Muscle layer of duodenum (tissue), 2 donors: ENCODE measurements at regions not wholly inside any gene's neighbourhood (a gene's known extent, or its start where the extent isn't known, plus 50 kb on each side); places are given as distances from the start of the nearest gene placed in this dataset.

Experiments
- H3K27ac ChIP-seq: one replicate; pipeline ENCODE4 v1.7.0; 2013; ENCODE audit warnings: mild to moderate bottlenecking, low read length
- H3K27me3 ChIP-seq: one replicate; pipeline ENCODE4 v1.7.0; 2013; ENCODE audit warnings: low read depth, mild to moderate bottlenecking, control low read depth, low read length
- H3K36me3 ChIP-seq, 2 donors: one replicate each; pipeline ENCODE4 v1.7.0; 2013; ENCODE audit warnings: low read length in 2 of 2, control low read depth in 1 of 2, mild to moderate bottlenecking in 1 of 2; ENCODE audit not compliant: insufficient read depth in 2 of 2, control insufficient read depth in 1 of 2
- H3K4me1 ChIP-seq, 2 donors: one replicate each; pipeline ENCODE4 v1.7.0; 2013; ENCODE audit warnings: low read length in 2 of 2, mild to moderate bottlenecking in 2 of 2, control low read depth in 1 of 2, moderate library complexity in 1 of 2; ENCODE audit not compliant: insufficient read depth in 2 of 2, control insufficient read depth in 1 of 2
- H3K4me3 ChIP-seq, 2 donors: one replicate each; pipeline ENCODE4 v1.7.0; 2013; ENCODE audit warnings: low read length in 2 of 2, low read depth in 1 of 2, mild to moderate bottlenecking in 1 of 2
- H3K9me3 ChIP-seq, 2 donors: one replicate each; pipeline ENCODE4 v1.7.0; 2013; ENCODE audit warnings: low read length in 2 of 2, control low read depth in 1 of 2, mild to moderate bottlenecking in 1 of 2; ENCODE audit not compliant: control insufficient read depth in 1 of 2
- donor health status: healthy.

DNA sequence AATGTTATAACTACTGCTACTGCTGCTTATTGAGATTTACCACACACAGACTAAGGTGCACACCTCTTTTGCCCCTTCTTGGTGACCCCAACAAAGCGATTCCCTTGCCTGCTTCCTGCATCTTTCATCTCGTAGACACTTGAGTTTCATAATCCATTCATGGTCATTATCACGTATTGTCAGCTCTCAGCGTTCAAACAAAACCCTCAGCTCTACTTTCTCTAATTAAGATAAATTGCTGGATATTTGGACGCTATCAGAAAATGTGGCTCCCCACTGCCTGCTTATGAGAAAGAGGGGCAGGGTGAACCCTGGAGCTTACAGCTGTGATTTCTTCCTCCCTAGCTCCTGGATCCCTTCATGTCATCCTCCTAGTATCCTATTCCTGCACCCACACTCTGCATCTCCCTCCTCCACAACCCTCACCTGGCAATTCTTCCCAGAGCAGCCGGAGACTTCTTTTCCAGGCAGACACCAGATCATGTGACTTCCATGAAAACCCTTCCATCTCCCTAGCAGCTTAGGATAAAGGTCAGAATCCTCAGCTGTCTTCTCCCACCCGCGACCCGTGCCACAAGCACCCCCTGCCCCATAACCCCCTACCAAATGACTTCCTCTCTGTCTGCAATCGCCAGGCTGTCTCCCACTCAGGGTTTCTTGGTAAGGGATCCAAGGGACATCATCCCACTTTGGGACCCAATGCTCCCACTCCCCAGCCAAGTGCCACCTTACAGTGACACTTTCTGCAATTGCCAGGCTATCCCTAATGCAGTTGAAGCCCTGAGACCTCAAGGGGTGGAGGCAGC, 146.5 kb downstream of the NSG2 start:
- no peak overlapping the region for H3K27ac ChIP-seq
- no peak overlapping the region for H3K4me3 ChIP-seq
- no peaks in the 10 kb centered on the region for H3K9me3 ChIP-seq
- H3K36me3 ChIP-seq: no peaks in the 10 kb centered on the region
- no peaks in the 10 kb centered on the region for H3K4me1 ChIP-seq
- no peaks in the 10 kb centered on the region for H3K27me3 ChIP-seq

DNA sequence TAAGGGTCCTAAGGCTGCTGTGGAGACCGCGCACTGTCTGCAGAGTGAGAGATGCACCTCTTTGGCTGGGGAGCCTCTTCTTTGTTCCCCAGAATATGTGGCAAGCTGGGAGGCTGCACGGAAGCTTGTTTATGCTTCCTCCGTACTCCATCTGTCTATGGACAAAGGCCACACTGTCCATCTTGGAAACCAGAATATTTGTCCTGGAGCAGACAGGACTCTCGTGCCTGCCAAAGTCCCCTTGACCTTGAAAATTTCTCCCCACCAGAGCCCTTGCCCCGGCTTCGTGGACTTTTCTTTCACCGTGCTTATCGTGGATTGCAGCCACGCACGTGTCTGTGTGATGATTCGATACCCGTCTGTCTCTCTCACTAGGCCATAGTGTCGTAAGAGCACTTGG, 147.4 kb downstream of the NSG2 start:
- Histone ChIP-seq H3K9me3 (no peaks in the 10 kb centered on the region), H3K4me3 (no peak overlapping the region), H3K27me3 (no peaks in the 10 kb centered on the region), H3K36me3 (no peaks in the 10 kb centered on the region), H3K27ac (no peak overlapping the region), H3K4me1 (no peaks in the 10 kb centered on the region)

GRCh38 chr5:174195517-174195916, 150.0 kb downstream of the NSG2 start:
- H3K4me1 ChIP-seq: no peaks in the 10 kb centered on the region
- H3K36me3 ChIP-seq: no peaks in the 10 kb centered on the region
- no peak overlapping the region for H3K4me3 ChIP-seq
- no peaks in the 10 kb centered on the region for H3K27me3 ChIP-seq
- no peak overlapping the region for H3K27ac ChIP-seq
- no peaks in the 10 kb centered on the region for H3K9me3 ChIP-seq

DNA sequence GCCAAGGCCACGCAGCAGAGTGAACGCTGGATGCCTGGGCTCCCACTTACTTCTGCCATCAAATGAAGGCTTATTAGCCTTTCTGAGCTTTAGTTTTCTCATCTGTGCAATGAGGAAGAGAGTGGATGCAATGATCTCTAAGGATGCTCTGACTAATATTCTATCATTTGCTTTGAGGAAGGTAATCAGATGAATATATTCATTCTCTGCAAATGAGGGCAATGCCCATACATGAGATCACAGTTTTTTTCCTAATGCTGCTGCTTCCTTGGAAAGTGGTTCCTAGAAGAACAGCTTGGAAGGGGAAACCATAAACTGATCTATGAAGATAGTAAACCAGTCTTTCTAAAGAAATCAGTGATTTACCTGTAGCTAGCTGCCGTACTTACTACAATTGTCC, 152.4 kb downstream of the NSG2 start:
- peaks cover 0 to 4% of the 10 kb centered on the region in 2 donors for H3K9me3 ChIP-seq
- H3K4me1 ChIP-seq: no peaks in the 10 kb centered on the region
- no peaks in the 10 kb centered on the region for H3K36me3 ChIP-seq
- no peak overlapping the region for H3K4me3 ChIP-seq
- H3K27ac ChIP-seq: no peak overlapping the region
- H3K27me3 ChIP-seq: no peaks in the 10 kb centered on the region

DNA sequence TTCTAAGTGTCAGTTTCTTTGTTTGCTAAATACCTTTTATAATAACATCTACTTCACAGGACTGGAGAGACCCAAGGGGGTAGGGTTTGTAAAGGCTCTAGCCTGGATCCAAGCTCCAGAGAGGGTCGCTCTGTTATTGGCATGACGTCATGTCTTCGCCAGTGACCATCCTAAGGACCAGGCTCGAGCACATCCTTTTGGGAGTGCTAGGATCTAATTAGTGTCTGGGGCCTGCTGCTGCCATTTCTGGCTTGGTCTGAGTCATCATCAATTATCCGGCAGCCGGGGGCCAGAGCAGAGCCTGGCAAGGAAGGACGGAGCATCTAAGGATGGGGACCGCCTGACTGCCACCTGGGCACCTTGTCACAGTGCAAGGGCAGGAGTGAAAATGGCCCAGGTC, 153.0 kb downstream of the NSG2 start:
- Histone ChIP-seq H3K27me3 (no peaks in the 10 kb centered on the region), H3K9me3 (peaks cover 0 to 4% of the 10 kb centered on the region in 2 donors), H3K4me1 (no peaks in the 10 kb centered on the region), H3K27ac (no peak overlapping the region), H3K4me3 (no peak overlapping the region), H3K36me3 (no peaks in the 10 kb centered on the region)

DNA sequence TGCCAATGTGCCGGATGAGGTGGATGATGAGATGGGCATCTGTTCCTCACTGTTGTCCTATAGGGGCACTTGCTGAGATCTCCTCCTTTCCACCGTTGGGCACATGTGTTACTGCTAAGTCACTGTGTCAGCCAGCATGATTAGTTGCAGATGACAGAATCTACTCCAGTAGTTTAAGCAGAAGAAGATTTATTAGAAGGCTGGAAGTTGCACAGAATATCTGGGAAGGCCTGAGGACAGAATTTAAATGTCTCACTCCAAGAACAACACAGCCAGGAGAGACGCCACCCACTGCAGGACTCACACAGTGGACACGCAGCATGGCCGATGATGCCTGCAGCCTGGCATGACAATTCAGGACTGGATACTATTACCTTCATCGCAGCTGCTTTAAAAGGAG, 157.5 kb downstream of the NSG2 start:
- Histone ChIP-seq H3K27me3 (no peaks in the 10 kb centered on the region), H3K9me3 (peaks cover 0 to 4% of the 10 kb centered on the region in 2 donors), H3K4me1 (no peaks in the 10 kb centered on the region), H3K36me3 (no peaks in the 10 kb centered on the region), H3K27ac (no peak overlapping the region), H3K4me3 (no peak overlapping the region)

- H3K4me3 ChIP-seq: no peak overlapping the region
- no peaks in the 10 kb centered on the region for H3K4me1 ChIP-seq
- peaks cover 0 to 4% of the 10 kb centered on the region in 2 donors for H3K9me3 ChIP-seq
- no peaks in the 10 kb centered on the region for H3K27me3 ChIP-seq
- no peaks in the 10 kb centered on the region for H3K36me3 ChIP-seq
- H3K27ac ChIP-seq: no peak overlapping the region
Observed at GRCh38 chr5:174204535-174205313, 159.2 kb downstream of the NSG2 start.

GRCh38 chr5:174205939-174206338, 160.4 kb downstream of the NSG2 start:
- Histone ChIP-seq H3K36me3 (no peaks in the 10 kb centered on the region), H3K27me3 (peaks cover 4% of the 10 kb centered on the region), H3K4me3 (no peak overlapping the region), H3K9me3 (peaks cover 0 to 4% of the 10 kb centered on the region in 2 donors), H3K27ac (no peak overlapping the region), H3K4me1 (no peaks in the 10 kb centered on the region)

- peaks cover 4% of the 10 kb centered on the region for H3K27me3 ChIP-seq
- H3K4me1 ChIP-seq: no peaks in the 10 kb centered on the region
- H3K36me3 ChIP-seq: no peaks in the 10 kb centered on the region
- no peak overlapping the region for H3K27ac ChIP-seq
- H3K9me3 ChIP-seq: no peaks in the 10 kb centered on the region
- H3K4me3 ChIP-seq: no peak overlapping the region
Observed at GRCh38 chr5:174210596-174211276, 165.2 kb downstream of the NSG2 start.

DNA sequence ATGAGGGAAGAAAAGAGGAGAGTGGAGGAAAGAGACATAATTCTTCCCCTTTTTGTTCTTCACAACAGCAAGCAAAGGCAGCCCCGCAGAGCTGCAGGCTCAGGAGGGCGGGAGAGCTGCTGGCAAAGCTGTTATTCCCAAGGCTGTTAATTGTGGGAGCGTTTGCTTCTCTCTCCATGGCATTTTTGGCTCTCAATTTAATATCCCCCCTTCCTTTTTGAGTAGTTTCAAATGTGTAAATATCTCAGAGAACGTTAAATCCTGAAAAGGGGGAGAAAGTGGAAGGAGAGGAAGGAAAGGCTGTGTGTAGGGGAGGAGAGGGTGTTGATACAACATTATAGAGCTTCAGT, 165.7 kb downstream of the NSG2 start:
- Histone ChIP-seq H3K36me3 (no peaks in the 10 kb centered on the region), H3K9me3 (no peaks in the 10 kb centered on the region), H3K27ac (no peak overlapping the region), H3K27me3 (peaks cover 4% of the 10 kb centered on the region), H3K4me1 (no peaks in the 10 kb centered on the region), H3K4me3 (no peak overlapping the region)

DNA sequence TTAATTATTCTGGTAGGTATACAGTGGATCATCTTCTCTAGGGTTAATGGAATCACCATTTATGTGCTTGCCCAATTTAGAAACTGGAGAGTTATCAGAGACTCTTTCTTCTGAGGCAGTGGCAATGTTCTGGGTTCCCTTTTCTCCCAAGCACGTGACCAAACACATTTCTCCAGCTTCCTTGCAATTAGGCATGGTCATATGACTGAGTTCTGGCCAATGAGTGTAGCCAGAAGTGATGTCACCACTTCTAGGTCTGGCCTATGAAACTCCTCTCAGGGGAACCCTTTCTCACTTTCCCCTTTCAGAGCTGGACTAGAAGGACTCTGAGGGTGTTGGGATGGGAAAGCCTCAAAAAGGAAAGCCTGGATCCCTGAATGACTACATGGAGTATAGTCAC, 172.0 kb downstream of the NSG2 start:
- no peaks in the 10 kb centered on the region for H3K4me1 ChIP-seq
- no peaks in the 10 kb centered on the region for H3K36me3 ChIP-seq
- H3K27ac ChIP-seq: no peak overlapping the region
- H3K9me3 ChIP-seq: peaks cover 0 to 9% of the 10 kb centered on the region in 2 donors
- H3K4me3 ChIP-seq: no peak overlapping the region
- no peaks in the 10 kb centered on the region for H3K27me3 ChIP-seq
